Activated CD4-positive, CD25-positive, alpha-beta regulatory T cell treated with anti-CD3 and anti-CD28 coated beads, Interleukin-2, amount 50 U/mL, for 72 hours (primary cell): ENCODE measurements at regions not wholly inside any gene's neighbourhood (a gene's known extent, or its start where the extent isn't known, plus 50 kb on each side); places are given as distances from the start of the nearest gene placed in this dataset.

Experiments
- DNase-seq: peaks from one replicate; pipeline ENCODE4 v3.0.0; 2021

DNA sequence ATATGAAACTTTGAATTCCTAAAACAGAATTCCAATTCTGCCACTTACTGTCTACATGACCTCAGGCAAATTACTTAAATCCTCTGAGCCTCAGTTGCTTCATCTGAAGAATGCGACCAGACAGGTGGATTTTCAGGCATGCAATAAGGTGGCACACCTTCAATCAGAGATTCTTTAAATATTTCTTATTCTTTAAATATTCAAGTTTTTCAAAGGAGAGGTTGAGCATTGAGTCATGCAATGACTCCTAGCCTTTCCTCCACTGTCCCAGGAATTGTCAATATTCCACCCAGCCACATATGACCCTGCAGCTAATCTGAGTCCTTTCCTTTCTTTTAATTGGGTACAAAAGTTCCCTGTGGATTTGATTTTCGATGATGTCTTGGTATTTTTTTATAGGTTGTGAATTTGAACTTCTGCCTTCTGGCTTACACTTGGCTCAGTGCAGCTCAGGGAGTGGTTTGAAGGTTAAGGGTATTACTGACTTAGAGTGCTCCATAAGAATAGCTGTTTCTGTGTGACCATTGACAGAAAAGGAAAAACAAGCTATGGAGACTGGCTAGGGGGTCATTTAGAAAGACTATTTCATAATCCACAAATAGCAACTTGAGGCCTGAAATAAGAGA lies 52.2 kb upstream of the PRDX6 start:
- no peak for DNase-seq

DNA sequence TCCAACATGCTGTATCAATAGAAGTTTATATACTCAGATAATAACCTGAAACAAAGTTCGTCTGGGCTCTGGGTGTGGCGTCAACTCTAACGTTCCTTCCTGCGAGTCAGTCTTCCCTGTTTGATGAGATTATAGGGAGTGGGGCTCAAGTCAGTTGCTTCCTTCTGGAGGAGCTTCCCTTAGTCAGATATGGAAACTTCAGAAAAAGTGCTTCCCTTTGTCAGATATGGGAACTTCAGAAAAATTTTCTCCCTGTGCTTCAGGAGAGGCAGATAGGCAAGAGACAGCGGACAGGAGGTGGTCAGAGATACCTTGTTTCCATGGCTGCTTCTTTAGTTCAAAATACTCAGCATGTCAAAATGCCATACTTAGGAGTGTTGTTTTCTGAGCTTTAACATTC lies 51.1 kb upstream of the PRDX6 start:
- DNase-seq = no peak

DNA sequence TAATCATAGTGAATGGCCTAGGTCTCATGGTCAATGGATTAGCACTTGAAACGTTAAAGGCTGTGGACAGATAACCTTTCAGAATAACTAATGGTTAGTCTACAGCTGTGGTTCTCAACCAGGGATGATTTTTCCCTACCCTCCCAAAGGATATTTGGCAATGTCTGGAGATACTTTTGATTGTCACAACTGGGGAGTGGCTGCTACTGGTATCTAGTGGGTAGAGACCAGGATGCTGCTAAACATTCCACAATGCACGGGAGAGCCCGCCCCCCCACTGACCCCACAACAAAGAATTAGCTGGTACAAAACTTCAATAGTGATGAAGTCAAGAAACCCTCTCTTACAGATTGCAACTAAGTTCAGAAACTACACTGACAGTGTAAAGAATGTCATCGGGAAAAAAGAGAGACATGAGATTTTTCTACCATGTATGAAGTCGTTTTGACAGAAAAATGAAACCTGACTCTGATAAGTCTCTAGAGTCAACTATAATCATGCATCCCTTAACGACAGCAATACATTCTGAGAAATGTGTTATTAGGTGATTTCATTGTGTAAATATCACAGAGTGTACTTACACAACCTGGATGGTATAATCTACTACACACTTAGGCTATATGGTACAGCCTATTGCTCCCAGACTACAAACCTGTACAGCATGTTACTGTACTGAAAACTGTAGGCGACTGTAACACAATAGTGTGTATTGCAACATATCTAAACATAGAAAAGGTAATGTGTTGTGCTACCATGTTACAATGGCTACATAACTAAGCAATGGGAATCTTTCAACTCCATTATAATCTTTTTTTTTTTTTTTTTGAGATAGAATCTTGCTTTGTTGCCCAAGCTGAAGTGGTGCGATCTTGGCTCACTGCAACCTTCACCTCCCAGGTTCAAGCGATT lies 49.7 kb upstream of the PRDX6 start:
- DNase-seq = no peak
